DOHH2 (cell line): ENCODE measurements at regions not wholly inside any gene's neighbourhood (a gene's known extent, or its start where the extent isn't known, plus 50 kb on each side); places are given as distances from the start of the nearest gene placed in this dataset.

ENCODE experiments used
- H3F3A ChIP-seq: fragments of 200-600 bp; sonication (generic), shearing (Covaris generic); 2 replicates; pipeline ENCODE4 v1.6.0; 2016; ENCODE audit warnings: antibody characterized with exemption, mild to moderate bottlenecking; ENCODE audit not compliant: control insufficient read depth, insufficient read depth
- H3K27ac ChIP-seq: fragments of 200-600 bp; sonication (generic); 2 replicates; pipeline ENCODE4 v1.5.1; 2014; ENCODE audit warnings: low read depth, mild to moderate bottlenecking, low read length, moderate library complexity
- H3K27me3 ChIP-seq: fragments of 200-600 bp; sonication (generic); 2 replicates; pipeline ENCODE4 v1.6.1; 2014; ENCODE audit warnings: mild to moderate bottlenecking, low read length, mixed read lengths; ENCODE audit not compliant: control insufficient read depth
- H3K36me3 ChIP-seq: fragments of 200-600 bp; sonication (generic); 2 replicates; pipeline ENCODE4 v1.6.1; 2014; ENCODE audit warnings: mild to moderate bottlenecking, low read length, moderate library complexity, mixed read lengths; ENCODE audit not compliant: control insufficient read depth
- H3K4me1 ChIP-seq: fragments of 200-600 bp; sonication (generic); 2 replicates; pipeline ENCODE4 v1.6.1; 2014; ENCODE audit warnings: mild to moderate bottlenecking, low read length, mixed read lengths; ENCODE audit not compliant: control insufficient read depth
- H3K4me2 ChIP-seq: fragments of 200-600 bp; sonication (generic); 2 replicates; pipeline ENCODE4 v1.6.0; 2014; ENCODE audit warnings: mild to moderate bottlenecking, low read length, moderate library complexity
- H3K4me3 ChIP-seq: fragments of 200-600 bp; sonication (generic); 2 replicates; pipeline ENCODE4 v1.5.1; 2014; ENCODE audit warnings: mild to moderate bottlenecking, low read length, mixed read lengths
- H3K79me2 ChIP-seq: fragments of 200-600 bp; sonication (generic); 2 replicates; pipeline ENCODE4 v1.6.1; 2014; ENCODE audit warnings: mild to moderate bottlenecking, low read length, mixed read lengths; ENCODE audit not compliant: control insufficient read depth
- H3K9me2 ChIP-seq: fragments of 200-600 bp; sonication (generic); replicated peaks from 2 replicates; pipeline ENCODE4 v1.6.1; 2014; ENCODE audit warnings: mild to moderate bottlenecking, low read length, mixed read lengths; ENCODE audit not compliant: control insufficient read depth
- H3K9me3 ChIP-seq: fragments of 200-600 bp; sonication (generic); 2 replicates; pipeline ENCODE4 v1.6.1; 2014; ENCODE audit warnings: antibody characterized with exemption, low read length, mixed read lengths; ENCODE audit not compliant: control insufficient read depth, insufficient read depth
- H4K20me1 ChIP-seq: fragments of 200-600 bp; sonication (generic); 2 replicates; pipeline ENCODE4 v1.6.0; 2014; ENCODE audit warnings: low read depth, mild to moderate bottlenecking, antibody characterized with exemption, low read length, moderate library complexity; ENCODE audit not compliant: control insufficient read depth, insufficient read depth
- EZH2phosphoT487 ChIP-seq: fragments of 200-600 bp; sonication (generic); IDR thresholded peaks from 2 replicates; pipeline ENCODE4 v1.6.1; 2017; ENCODE audit warnings: borderline replicate concordance, mild to moderate bottlenecking, antibody characterized with exemption, low read length, moderate library complexity, mixed read lengths
- TF ChIP-seq, protein P1 (sequence below): fragments of 200-600 bp; sonication (generic); IDR thresholded peaks from one replicate; pipeline ENCODE4 v1.5.1; 2014; ENCODE audit warnings: antibody characterized with exemption, mild to moderate bottlenecking, low read depth, low read length; ENCODE audit not compliant: poor library complexity, severe bottlenecking

DNA sequence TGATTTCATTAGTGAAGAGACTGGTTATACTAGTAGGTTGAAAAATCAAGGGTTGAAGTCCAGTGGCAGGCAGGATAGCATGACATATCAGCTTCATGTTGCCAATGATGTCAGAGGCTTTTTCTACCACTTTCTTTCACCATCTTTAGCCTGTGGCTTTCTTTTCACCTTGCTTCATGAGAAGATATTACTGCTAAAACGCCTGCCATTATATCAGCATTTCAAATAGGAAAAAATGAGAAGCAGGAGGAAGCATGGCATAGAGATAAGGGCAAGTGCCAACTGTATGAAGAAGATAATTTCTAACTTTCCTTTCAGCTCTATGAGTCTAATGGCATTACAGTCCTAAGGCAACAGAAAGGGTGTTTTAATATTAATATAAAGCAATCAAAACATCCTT is 270.2 kb upstream of the SYT4 start:
- Histone ChIP-seq H3K4me3 (no peak overlapping the region), H4K20me1 (no peaks in the 10 kb centered on the region), H3F3A (no peaks in the 10 kb centered on the region), H3K79me2 (no peaks in the 10 kb centered on the region), H3K9me3 (no peaks in the 10 kb centered on the region), H3K4me1 (no peaks in the 10 kb centered on the region), H3K27ac (no peak overlapping the region), H3K36me3 (no peaks in the 10 kb centered on the region), H3K9me2 (no peaks in the 10 kb centered on the region), H3K27me3 (no peaks in the 10 kb centered on the region), H3K4me2 (no peak overlapping the region)
- TF ChIP-seq, protein P1, sequence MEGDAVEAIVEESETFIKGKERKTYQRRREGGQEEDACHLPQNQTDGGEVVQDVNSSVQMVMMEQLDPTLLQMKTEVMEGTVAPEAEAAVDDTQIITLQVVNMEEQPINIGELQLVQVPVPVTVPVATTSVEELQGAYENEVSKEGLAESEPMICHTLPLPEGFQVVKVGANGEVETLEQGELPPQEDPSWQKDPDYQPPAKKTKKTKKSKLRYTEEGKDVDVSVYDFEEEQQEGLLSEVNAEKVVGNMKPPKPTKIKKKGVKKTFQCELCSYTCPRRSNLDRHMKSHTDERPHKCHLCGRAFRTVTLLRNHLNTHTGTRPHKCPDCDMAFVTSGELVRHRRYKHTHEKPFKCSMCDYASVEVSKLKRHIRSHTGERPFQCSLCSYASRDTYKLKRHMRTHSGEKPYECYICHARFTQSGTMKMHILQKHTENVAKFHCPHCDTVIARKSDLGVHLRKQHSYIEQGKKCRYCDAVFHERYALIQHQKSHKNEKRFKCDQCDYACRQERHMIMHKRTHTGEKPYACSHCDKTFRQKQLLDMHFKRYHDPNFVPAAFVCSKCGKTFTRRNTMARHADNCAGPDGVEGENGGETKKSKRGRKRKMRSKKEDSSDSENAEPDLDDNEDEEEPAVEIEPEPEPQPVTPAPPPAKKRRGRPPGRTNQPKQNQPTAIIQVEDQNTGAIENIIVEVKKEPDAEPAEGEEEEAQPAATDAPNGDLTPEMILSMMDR: no peak
- TF ChIP-seq EZH2phosphoT487: no peak

DNA sequence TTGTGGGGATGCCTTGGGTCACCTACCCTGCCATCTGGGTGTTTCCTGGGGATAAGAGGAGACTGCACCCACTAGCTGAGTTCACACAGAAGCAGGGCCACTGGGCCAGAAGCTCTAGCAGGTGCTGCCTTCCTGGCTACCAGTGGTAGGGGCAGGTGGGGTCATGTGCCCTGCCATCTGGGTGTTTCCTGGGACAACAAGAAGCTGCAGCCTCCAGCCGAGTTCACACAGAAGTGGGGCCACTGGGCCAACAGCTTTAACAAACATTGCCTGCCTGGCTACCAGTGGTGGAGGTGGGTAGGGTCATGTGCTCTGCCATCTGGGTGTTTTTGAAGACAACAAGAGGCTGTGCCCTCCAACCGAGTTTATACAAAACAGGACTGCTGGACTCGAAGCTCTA is 282.2 kb upstream of the SYT4 start:
- H3K79me2 ChIP-seq: no peaks in the 10 kb centered on the region

DNA sequence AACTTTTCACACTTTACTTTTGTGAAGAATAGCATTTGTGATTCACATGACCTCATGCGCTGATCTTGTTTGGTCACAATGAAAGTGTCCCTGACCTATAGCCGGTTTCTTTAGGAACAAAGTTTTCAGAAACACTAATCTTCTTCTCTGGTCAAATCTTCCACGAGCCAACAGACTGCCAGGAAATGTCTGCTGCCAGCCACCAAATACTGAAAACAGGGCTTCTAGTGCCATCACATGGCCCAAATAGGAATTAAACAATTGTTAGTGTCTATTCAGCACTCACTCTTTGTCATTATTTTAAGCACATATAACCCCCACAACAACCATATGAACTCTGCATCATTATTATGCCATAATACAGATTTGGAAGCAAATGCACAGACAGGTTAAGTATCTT is 286.5 kb upstream of the SYT4 start:
- H3K4me1 ChIP-seq: no peaks in the 10 kb centered on the region
- H3K9me2 ChIP-seq: no peaks in the 10 kb centered on the region
- no peaks in the 10 kb centered on the region for H3K27me3 ChIP-seq
- no peak overlapping the region for H3K27ac ChIP-seq
- no peaks in the 10 kb centered on the region for H3K79me2 ChIP-seq
- H4K20me1 ChIP-seq: no peaks in the 10 kb centered on the region
- TF ChIP-seq EZH2phosphoT487: no peak
- TF ChIP-seq, protein P1: peak; percentile 45
- H3F3A ChIP-seq: no peaks in the 10 kb centered on the region
- H3K4me2 ChIP-seq: no peak overlapping the region
- H3K36me3 ChIP-seq: no peaks in the 10 kb centered on the region
- no peaks in the 10 kb centered on the region for H3K9me3 ChIP-seq
- no peak overlapping the region for H3K4me3 ChIP-seq

More for the DNA sequence above, 282.2 kb upstream of the SYT4 start:
- no peak overlapping the region for H3K27ac ChIP-seq
- no peaks in the 10 kb centered on the region for H3K36me3 ChIP-seq
- H3K27me3 ChIP-seq: no peaks in the 10 kb centered on the region
- H3K4me2 ChIP-seq: no peak overlapping the region
- TF ChIP-seq, protein P1: no peak
- no peak for TF ChIP-seq EZH2phosphoT487
- H3F3A ChIP-seq: no peaks in the 10 kb centered on the region
- no peak overlapping the region for H3K4me3 ChIP-seq
- no peaks in the 10 kb centered on the region for H4K20me1 ChIP-seq
- no peaks in the 10 kb centered on the region for H3K9me3 ChIP-seq
- H3K9me2 ChIP-seq: no peaks in the 10 kb centered on the region
- no peaks in the 10 kb centered on the region for H3K4me1 ChIP-seq

DNA sequence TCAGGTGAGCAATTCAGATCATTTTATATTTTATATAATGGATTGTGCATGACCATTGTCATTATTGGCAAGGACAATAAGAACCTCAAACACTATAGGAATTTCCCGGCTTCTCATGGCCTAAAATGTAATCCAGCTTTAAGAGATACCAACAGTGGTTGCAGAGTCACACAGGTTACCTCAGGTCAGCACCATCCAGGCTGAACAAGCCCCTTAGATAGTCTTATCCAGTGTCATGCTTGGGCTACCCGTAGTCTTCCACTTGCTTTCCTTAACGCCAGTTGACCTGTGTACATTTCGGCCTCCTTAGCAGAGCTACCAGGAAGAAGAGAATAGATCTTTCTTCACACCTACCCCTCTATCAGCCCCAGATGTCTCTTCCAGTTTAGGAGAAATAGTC is 293.3 kb upstream of the SYT4 start:
- Histone ChIP-seq H3K27me3 (peaks cover 4% of the 10 kb centered on the region; the same call in 1 of the 2 replicates), H3K36me3 (no peaks in the 10 kb centered on the region), H4K20me1 (no peaks in the 10 kb centered on the region), H3K4me1 (no peaks in the 10 kb centered on the region), H3F3A (no peaks in the 10 kb centered on the region), H3K79me2 (no peaks in the 10 kb centered on the region), H3K9me3 (no peaks in the 10 kb centered on the region), H3K9me2 (no peaks in the 10 kb centered on the region), H3K27ac (no peak overlapping the region), H3K4me2 (no peak overlapping the region), H3K4me3 (no peak overlapping the region)
- no peak for TF ChIP-seq EZH2phosphoT487
- TF ChIP-seq, protein P1: no peak
